ENCODE measurements at regions not wholly inside any gene's neighbourhood (a gene's known extent, or its start where the extent isn't known, plus 50 kb on each side); places are given as distances from the start of the nearest gene placed in this dataset.

GRCh38 chr2:4483050-4483449, 779.7 kb downstream of the DCDC2C start:
- Mint-ChIP-seq H3K4me1 (ENCODE audit: insufficient read depth, unreplicated experiment) (no peaks in the 10 kb centered on the region), H3K27me3 (ENCODE audit: insufficient read depth, unreplicated experiment) (no peaks in the 10 kb centered on the region), H3K4me3 (ENCODE audit: unreplicated experiment) (no peak overlapping the region), H3K36me3 (ENCODE audit: insufficient read depth, unreplicated experiment) (no peaks in the 10 kb centered on the region), H3K9me3 (ENCODE audit: unreplicated experiment) (peaks cover 11% of the 10 kb centered on the region), H3K27ac (ENCODE audit: low read depth, unreplicated experiment) (no peak overlapping the region)
- intact Hi-C loops (cut with micrococcal nuclease): no loop called here
- DNase-seq (ENCODE audit: unreplicated experiment): no peak
- BruUV-seq (replicated peaks): no TSS peak
- ChIA-PET POLR2A (no interaction called here), CTCF (no interaction called here)
- TF ChIP-seq CTCF (IDR thresholded peaks at IDR 0.05; ENCODE audit: unreplicated experiment): no peak

GRCh38 chr2:4486971-4487370, 783.6 kb downstream of the DCDC2C start:
- CTCF ChIA-PET: interaction anchor here (0.6 kb wide), 2 partner anchors 23 to 178 kb away, joined by 3 read pairs; no protein-coding TSS in a partner anchor

GRCh38 chr2:4499316-4500030, 796.1 kb downstream of the DCDC2C start:
- no peaks in the 10 kb centered on the region for H3K27me3 Mint-ChIP-seq (ENCODE audit: insufficient read depth, unreplicated experiment)
- H3K9me3 Mint-ChIP-seq (ENCODE audit: unreplicated experiment): no peaks in the 10 kb centered on the region
- intact Hi-C loops (cut with micrococcal nuclease): no loop called here
- peaks cover 9% of the 10 kb centered on the region for H3K4me1 Mint-ChIP-seq (ENCODE audit: insufficient read depth, unreplicated experiment)
- DNase-seq (ENCODE audit: unreplicated experiment): peak; percentile 50
- no peak overlapping the region for H3K27ac Mint-ChIP-seq (ENCODE audit: low read depth, unreplicated experiment)
- POLR2A ChIA-PET: interaction anchor here (0.6 to 1.6 kb wide), 2 partner anchors 10 to 37 kb away, joined by 3 read pairs; no protein-coding TSS in a partner anchor
- no TSS peak for BruUV-seq (replicated peaks)
- no peak overlapping the region for H3K4me3 Mint-ChIP-seq (ENCODE audit: unreplicated experiment)
- no peak for TF ChIP-seq CTCF (IDR thresholded peaks at IDR 0.05; ENCODE audit: unreplicated experiment)
- CTCF ChIA-PET: interaction anchor here (0.6 kb wide), 2 partner anchors 636 to 1168 kb away, joined by 3 to 4 read pairs; no protein-coding TSS in a partner anchor
- H3K36me3 Mint-ChIP-seq (ENCODE audit: insufficient read depth, unreplicated experiment): no peaks in the 10 kb centered on the region

More at GRCh38 chr2:4486971-4487370, 783.6 kb downstream of the DCDC2C start:
- DNase-seq (ENCODE audit: unreplicated experiment): no peak
- POLR2A ChIA-PET: interaction anchor here (0.6 kb wide), 1 partner anchor 14 kb away, joined by 3 read pairs; no protein-coding TSS in a partner anchor
- H3K4me1 Mint-ChIP-seq (ENCODE audit: insufficient read depth, unreplicated experiment): no peaks in the 10 kb centered on the region
- intact Hi-C loops (cut with micrococcal nuclease): no loop called here
- H3K27ac Mint-ChIP-seq (ENCODE audit: low read depth, unreplicated experiment): no peak overlapping the region
- H3K4me3 Mint-ChIP-seq (ENCODE audit: unreplicated experiment): no peak overlapping the region
- BruUV-seq (replicated peaks): no TSS peak
- no peak for TF ChIP-seq CTCF (IDR thresholded peaks at IDR 0.05; ENCODE audit: unreplicated experiment)
- H3K27me3 Mint-ChIP-seq (ENCODE audit: insufficient read depth, unreplicated experiment): no peaks in the 10 kb centered on the region
- peaks cover 11% of the 10 kb centered on the region for H3K9me3 Mint-ChIP-seq (ENCODE audit: unreplicated experiment)
- H3K36me3 Mint-ChIP-seq (ENCODE audit: insufficient read depth, unreplicated experiment): no peaks in the 10 kb centered on the region

- Mint-ChIP-seq H3K4me3 (ENCODE audit: unreplicated experiment) (no peak overlapping the region), H3K36me3 (ENCODE audit: insufficient read depth, unreplicated experiment) (no peaks in the 10 kb centered on the region), H3K4me1 (ENCODE audit: insufficient read depth, unreplicated experiment) (peaks cover 9% of the 10 kb centered on the region), H3K27me3 (ENCODE audit: insufficient read depth, unreplicated experiment) (no peaks in the 10 kb centered on the region), H3K27ac (ENCODE audit: low read depth, unreplicated experiment) (no peak overlapping the region), H3K9me3 (ENCODE audit: unreplicated experiment) (no peaks in the 10 kb centered on the region)
- no peak for TF ChIP-seq CTCF (IDR thresholded peaks at IDR 0.05; ENCODE audit: unreplicated experiment)
- CTCF ChIA-PET: no interaction called here
- intact Hi-C loops (cut with micrococcal nuclease): no loop called here
- no peak for DNase-seq (ENCODE audit: unreplicated experiment)
- no TSS peak for BruUV-seq (replicated peaks)
- POLR2A ChIA-PET: no interaction called here
These were observed 798.1 kb downstream of the DCDC2C start for GRCh38 chr2:4501525-4501924.
